Epithelial cell of prostate (primary cell): ENCODE measurements at regions not wholly inside any gene's neighbourhood (a gene's known extent, or its start where the extent isn't known, plus 50 kb on each side); places are given as distances from the start of the nearest gene placed in this dataset.
"Not testable (repeated sequence)": the region's sequence is repeated elsewhere in the genome, so short reads cannot be mapped to it uniquely, and the experiment has no call there.

ENCODE experiments used
- DNase-seq: peaks from one replicate; pipeline ENCODE4 v3.0.0-alpha.2; 2011; ENCODE audit warnings: low read depth, low spot score
- H3K27ac ChIP-seq: fragments of 450-650 bp; 2 replicates; pipeline ENCODE4 v1.5.1; 2017; ENCODE audit warnings: mild to moderate bottlenecking

DNA sequence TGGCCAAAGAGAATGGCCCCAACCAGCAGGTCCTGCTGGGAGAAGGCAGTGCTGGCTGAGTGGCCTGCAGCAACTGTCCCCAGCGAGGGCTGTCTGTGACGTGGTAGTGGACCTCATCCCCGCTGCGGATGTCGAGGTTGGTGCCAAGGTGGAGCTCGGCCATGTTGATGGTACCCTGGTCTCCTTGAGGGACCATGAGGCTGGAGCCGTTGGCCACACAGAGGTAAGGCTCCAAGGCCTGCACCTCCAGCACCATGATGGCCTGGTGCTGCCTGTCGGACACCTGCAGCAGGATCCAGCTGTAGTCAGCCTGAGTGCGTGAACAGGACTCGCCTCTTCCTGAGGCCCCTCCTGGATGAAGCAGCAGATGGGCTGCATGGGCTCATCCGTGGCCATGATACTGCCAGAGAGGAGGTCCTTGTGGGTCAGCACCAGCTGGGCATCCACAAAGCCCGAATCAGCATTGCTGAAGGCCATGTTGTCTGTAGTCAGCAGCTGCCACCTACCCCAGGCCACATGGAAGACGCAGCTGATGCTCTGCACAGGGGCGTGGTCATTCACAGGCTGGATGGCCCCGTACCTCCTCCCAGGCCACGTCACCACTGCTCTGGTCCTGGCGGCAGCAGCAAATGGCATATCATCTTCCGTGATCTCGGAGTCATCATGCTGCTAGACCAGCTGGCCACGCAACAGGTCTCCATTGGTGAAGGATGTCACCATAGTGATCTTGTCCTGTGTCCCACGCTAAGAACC lies 167.5 kb downstream of the GOLGA6L4 start:
- no peak overlapping the region for H3K27ac ChIP-seq
- no peak for DNase-seq

DNA sequence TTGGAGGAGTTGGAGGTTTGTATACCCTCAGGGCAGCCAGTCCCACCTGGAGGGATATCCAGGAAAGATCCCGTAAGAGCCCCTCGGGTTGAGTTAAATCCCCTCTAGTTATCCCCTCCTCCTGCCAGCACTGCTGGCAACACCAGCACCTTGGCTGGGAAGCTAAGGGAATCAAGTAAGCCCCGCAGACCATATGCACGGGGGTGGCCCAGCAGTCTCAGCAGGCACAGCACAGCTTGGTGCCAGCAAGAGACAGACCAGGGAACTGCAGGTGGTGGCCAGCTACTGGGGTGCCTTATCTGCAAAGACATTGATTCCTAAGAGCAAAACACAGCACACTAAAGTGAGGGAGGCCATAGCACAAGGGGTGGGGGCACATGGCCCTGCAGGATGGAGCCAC lies 173.8 kb downstream of the GOLGA6L4 start:
- not testable (repeated sequence) for H3K27ac ChIP-seq, DNase-seq

DNA sequence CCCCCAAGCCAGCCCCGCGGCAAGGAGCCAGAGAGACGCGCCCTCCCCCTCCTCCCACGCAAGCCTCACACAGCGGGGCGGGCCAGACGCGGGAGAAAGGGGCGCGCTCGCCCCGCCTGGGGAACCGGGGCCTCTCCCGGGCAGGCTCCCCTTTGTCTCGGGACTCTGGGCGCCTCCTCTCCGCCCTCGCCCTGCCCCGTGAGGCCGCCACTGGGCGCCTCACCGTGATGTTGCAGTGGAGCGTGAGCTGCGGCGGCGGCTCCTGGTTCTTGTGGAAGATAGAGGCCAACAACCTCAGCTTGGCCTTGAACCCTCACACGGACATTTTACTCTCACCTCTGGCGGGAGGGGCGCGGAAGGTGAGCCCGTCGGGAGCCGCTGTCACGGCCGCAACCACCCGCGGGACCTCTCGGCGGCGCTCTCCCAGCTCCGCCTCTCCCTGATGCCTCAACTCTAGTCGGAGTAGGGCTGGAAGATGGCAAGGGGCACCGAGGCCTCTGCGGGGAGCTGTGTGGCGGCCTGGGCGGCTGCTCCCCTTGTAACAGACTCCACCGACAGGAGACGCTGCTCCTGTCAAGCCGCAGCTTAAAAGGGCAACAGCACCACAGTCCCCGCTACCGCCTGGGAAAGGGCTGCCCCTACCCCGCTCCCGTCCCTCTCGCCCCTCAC lies 179.2 kb upstream of the ZSCAN2 start:
- not testable (repeated sequence) for H3K27ac ChIP-seq, DNase-seq

DNA sequence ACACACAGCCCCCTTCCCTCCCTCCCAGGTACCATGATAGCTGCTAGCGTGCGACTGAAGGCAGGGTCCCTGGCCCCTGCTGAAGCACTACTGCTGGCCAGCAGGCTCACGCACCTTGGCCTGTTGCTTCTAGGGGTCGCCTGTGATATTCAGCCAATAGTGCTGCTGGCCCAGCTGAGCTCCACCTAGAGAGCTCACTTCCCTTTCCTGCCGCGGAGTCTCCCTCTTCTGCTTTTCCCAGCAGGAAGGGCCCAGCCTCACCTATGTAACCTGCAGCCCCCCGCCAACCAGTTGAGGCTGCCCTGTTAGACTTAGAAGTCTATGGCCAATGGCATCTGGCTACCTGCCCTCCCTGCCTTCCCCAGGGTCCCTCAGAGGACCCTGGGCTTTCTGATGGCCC lies 175.5 kb upstream of the ZSCAN2 start:
- not testable (repeated sequence) for H3K27ac ChIP-seq, DNase-seq

DNA sequence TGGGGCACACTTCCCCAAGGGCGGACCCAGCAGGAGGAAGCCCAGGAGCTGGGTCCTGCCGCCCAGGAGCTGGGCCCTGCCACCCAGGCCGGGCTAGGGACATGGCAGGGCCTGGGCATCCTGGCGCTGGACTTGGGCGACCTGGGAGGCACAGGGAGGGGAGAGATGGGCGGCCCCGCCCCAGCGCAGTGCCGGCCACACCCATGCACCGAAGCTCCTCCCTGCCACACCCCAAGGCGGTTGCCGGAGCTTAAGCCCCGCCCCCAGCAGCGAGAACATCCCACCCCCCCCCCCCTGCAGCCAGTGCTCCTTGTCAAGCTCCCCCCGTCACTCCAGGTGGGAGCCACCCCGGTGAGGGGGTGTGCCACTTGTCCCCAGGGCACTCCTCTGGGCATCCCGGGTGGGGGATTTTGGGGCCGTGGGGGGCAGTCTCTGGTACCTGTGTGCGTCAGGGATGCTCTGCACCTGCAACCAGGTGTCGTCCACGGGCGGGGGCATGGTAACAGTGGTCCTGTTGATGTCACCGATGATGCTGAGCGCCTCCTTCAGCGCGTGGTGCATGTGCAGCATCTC lies 127.4 kb upstream of the ZSCAN2 start:
- DNase-seq, H3K27ac ChIP-seq: not testable (repeated sequence)

DNA sequence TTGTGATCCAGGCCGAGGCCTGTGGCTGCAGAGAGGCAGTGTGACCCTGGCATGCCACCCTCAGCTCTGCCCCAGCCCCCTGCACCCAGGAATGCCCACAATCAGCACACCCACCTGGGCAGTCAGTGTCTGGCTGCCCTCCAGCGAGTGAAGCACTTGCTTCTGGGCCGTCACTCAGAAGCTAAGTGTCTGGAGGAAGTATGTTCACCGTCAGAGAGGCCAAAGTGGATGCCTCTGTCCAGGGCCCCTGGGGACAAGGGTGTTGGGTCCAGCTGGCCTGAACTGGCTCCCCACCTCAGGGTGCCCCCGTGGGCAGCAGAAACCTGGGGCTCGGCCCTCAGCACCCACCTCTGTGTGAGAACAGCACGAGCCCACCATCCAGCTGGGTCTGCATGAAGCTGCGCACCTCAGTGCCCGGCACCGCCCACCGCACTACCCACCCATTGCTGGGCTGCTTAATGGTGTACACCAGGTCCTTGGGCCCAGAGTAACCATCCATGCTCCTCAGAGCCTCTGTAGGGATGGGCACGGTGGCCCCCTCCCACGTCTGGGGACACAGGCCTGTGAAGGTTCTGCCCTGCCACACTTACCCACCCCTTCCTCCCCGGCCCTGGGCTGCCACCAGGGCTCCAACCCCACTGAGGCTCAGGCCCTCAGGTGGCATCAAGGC lies 124.3 kb upstream of the ZSCAN2 start:
- not testable (repeated sequence) for H3K27ac ChIP-seq, DNase-seq

DNA sequence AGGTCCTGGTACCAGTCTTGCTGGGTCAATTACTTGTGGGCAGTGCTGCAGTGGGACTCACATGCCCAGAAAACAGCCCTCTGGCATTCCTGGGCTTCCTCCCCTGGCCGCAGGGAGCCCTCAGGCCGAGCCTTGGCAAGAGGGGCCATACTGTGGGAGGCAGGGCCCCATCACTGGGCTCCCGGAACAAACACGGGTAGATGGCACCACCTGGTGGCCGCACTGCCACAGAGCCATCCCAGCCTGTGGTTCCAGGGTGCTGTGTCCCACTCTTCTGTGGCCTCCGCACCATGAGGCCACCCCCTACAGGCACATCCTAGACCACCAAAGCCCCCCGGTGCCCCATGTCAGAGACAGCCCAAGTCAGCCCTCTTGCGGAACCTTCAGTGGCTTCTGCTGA lies 123.3 kb upstream of the ZSCAN2 start:
- not testable (repeated sequence) for DNase-seq, H3K27ac ChIP-seq

DNA sequence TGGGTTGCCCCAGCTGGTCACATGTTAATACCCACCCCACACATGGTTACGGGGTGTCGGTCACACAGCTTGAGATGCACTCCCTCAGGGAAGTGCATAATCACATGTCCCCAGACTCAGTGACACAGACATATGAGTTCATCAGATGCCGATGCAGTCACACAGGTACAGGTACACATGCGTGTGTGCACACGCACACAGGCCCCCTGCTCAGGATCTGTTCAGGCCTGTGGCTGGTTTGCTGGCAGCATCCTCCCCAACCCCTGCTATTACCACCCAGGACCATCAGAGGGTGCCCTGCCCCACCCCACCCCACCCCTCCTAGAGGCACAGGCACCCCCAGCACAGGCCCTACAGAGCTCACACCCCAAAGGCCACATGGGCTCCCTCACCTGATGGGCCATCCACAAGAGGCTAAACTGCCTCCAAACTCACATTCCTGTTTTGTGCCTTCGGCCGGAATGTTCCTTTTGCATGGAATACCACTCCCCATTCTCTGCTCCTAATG lies 120.6 kb upstream of the ZSCAN2 start:
- not testable (repeated sequence) for H3K27ac ChIP-seq

DNA sequence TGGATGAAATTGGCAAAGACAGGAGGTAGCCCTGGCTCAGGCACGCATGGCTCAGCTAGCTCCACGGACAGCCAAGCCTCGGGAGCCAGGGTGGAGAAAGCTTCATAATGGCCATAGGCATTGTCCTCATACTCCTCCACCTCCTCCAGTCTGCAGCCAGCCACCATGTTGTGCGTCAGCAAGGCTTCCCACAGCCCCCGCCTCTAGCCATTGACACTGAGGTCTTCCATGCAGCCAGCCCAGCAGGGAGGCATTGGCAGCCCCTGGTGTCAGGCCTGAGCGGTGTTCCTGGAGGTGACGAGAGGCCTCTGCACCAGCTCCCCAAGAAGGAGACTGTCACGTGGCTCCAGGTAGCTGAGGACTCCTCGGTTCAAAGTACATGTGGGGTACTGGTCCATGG lies 117.0 kb upstream of the ZSCAN2 start:
- H3K27ac ChIP-seq, DNase-seq: not testable (repeated sequence)

More for the DNA sequence above, 120.6 kb upstream of the ZSCAN2 start:
- DNase-seq, result not testable (repeated sequence)

DNA sequence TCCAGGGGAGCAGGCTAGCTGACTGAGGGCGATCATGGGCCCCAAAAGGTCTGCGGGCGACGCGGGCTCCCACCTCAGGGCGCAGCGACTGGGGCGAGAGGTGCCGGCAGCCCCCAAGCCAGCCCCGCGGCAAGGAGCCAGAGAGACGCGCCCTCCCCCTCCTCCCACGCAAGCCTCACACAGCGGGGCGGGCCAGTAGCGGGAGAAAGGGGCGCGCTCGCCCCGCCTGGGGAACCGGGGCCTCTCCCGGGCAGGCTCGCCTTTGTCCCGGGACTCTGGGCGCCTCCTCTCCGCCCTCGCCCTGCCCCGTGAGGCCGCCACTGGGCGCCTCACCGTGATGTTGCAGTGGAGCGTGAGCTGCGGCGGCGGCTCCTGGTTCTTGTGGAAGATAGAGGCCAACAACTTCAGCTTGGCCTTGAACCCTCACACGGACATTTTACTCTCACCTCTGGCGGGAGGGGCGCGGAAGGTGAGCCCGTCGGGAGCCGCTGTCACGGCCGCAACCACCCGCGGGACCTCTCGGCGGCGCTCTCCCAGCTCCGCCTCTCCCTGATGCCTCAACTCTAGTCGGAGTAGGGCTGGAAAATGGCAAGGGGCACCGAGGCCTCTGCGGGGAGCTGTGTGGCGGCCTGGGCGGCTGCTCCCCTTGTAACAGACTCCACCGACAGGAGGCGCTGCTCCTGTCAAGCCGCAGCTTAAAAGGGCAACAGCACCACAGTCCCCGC lies 100.5 kb upstream of the ZSCAN2 start:
- not testable (repeated sequence) for DNase-seq, H3K27ac ChIP-seq

DNA sequence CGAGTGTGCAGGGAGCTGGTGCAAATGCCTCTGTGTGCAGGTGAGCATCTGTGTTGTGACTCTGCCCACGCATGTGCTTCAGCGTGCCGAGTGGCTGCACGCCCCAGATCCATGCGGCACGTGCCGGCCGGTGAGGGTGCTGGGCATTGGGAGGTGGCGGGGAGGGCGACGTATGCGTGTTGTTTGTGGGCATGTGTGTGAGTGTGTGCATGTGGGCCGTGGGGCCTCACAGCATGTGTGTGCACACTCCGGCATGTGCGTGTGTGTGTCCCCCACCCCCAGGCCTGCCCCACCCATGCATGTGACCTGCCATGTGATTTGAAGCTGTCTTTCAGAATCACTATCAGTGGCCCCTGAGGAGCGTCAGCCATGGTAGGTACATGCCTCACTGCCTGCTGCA lies 97.7 kb upstream of the ZSCAN2 start:
- not testable (repeated sequence) for DNase-seq, H3K27ac ChIP-seq

DNA sequence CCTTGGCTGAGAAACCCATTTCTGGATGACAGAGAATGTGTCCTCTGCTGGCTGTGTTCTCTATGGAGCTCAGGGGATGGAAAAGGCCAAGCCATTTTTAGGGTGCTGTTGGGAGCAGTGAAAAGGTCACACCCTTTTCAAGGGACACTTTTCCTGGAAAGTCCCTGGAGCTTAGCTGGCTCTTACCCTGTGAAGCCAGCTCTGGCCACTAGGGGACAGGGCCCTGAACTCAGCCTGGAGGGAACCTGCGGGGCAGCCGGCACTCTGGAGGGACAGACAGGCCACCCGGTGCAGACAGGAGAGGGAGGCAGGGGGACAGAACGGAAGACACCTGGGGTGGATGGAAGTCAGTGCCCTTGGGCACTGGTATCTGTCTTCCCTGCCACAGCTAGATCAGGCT lies 95.3 kb upstream of the ZSCAN2 start:
- not testable (repeated sequence) for H3K27ac ChIP-seq, DNase-seq

DNA sequence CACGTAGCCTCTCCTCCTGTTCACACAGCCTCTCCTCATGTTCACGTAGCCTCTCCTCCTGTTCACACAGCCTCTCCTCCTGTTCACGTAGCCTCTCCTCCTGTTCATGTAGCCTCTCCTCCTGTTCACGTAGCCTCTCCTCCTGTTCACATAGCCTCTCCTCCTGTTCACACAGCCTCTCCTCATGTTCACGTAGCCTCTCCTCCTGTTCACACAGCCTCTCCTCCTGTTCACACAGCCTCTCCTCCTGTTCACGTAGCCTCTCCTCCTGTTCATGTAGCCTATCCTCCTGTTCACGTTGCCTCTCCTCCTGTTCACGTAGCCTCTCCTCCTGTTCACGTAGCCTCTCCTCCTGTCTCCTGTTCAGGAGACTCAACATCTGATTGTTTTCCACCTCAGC lies 88.5 kb upstream of the ZSCAN2 start:
- not testable (repeated sequence) for DNase-seq, H3K27ac ChIP-seq

DNA sequence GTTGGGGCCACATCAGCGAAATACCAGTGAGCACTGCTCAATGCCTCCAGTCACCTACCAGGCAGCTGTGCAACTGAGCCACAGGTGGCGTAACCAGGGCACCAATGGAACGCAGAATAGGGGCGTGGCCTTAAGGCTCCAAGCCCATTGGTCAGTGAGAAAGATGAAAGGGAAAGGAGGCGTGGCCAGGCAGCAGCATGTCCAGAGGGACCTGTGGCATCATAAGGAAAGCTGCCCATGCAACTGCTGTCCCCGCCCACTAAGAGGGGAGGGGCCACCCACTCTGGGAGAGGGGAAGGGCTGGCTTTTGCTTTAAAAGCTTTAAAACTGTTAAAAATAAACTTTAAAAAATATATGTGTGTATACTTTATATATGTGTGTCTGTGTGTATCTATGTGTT lies 84.0 kb upstream of the ZSCAN2 start:
- DNase-seq, H3K27ac ChIP-seq: not testable (repeated sequence)

DNA sequence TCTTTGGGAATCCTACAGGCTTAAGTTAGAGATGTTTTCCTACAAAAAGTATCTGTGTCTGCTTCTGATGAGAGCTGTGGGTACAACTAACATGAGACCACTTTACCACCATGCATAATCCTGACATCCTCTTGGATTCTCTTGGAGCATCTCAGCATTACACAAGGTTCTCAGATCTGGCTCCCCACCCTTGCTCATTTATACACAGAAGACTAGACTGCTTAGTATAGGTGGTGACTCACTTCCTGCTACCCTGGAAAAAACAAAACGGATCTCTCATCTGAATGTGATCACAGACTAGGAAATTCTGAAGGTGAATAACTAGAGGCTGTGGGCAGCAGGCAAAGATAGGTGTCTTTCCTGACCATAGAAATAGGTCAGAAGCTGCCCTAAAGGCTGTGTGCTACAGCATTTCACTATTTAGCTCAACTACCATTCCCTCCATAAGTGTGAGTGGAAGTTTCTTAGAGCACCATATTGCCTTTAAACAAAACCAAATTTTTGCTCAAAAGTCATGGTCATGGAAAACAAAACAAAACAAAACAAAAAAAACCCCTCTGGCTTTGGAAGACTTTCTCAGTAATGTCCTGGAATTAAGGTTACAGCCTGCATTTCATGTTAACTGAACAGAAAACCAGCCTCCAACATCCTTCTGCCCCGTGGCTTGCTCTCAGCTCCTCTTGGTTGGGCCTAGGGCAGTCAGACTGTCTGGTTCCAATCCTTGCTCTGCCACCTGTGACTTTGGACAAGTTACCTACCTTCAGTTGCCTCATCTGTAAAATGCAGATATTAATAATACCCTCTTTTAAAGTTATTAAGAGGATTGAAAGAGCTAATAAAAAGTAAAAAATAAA lies 75.1 kb upstream of the ZSCAN2 start:
- not testable (repeated sequence) for DNase-seq
- peak overlapping the region; percentile 32 for H3K27ac ChIP-seq

DNA sequence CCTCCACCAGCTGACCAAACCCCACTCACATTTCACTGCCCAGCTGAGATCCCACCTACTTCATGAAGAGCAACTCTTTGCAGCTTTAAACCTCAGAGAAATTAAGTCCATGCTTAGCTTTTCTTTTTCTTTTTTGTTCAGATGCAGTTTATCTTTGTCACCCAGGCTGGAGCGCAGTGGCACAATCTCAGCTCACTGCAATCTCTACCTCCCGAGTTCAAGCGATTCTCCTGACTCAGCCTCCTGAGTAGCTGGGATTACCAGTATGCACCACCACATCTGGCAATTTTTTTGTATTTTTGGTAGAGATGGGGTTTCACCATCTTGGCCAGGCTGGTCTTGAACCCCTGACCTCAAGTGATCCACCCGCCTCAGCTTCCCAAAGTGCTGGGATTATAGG lies 70.1 kb upstream of the ZSCAN2 start:
- not testable (repeated sequence) for H3K27ac ChIP-seq, DNase-seq

DNA sequence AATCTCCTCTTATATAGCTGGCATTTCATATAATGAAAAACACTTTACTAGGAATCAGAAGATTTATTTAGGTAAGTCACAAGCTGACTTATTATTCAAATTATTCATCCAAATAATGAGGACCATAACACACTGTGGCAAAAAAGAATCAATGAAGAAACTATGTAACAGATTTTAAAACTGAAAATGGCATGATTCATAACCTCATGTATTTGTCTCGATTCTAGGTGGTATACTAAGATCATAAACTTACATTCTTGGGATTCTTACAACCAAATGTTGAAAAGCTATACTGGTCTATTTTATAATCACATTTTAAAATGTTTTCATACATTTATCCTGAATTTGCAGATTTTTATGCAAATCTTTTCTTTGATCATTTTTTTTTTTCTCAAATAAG lies 69.6 kb upstream of the ZSCAN2 start:
- H3K27ac ChIP-seq, DNase-seq: not testable (repeated sequence)

DNA sequence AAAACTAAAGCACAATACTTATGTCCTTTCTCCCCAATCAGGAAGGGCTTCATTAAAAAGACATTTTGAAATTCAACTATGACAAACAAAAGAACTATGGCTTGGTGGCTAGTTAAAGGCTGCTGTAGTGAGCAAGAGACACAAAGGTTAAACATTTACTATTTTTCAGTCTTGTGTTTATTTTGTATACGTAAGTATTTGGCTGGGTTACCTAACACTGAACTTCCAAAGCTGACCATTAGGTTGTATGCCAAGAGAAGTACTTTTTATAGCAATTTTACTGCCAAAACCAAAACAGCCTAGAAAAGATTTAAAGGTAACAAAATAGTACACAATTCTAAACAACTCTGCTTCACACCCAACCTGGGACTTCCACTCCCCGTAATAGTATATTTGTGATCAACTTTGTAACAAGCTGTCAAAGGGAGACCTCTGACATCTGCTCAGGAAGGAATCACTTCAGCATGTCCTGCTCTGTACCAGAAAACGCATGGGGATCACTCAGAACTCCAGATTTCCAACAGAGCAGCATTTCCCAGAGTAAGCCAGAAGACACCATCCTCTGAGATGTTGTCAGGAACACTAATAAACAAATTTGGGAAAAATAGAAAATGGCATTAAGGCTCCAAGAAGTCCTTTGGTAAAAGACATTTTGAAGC lies 69.0 kb upstream of the ZSCAN2 start:
- DNase-seq, H3K27ac ChIP-seq: not testable (repeated sequence)
